ENCODE measurements at regions not wholly inside any gene's neighbourhood (a gene's known extent, or its start where the extent isn't known, plus 50 kb on each side); places are given as distances from the start of the nearest gene placed in this dataset.
"Not testable (repeated sequence)": the region's sequence is repeated elsewhere in the genome, so short reads cannot be mapped to it uniquely, and the experiment has no call there.

DNA sequence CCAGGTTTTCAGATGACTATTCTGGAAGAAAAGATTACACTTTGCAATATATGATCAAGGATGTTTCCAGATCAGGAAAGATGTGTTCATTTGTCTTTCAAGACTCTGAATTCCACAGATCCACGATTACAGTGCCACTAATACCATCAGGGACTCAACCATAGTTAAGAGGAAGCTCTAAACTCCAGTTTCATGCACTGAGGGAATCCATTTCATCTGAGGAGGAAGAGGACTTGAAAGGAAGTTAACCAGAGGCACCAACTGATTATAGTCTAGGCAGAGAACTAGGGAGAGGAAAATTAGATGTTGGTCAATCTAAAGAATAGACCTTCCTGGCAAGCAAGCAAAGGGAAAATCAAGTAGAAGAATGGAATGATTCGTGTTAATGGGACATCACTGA is 218.3 kb upstream of the PRDM1 start:
- intact Hi-C loops (cut with DNase I, micrococcal nuclease), result no loop called here
- Histone ChIP-seq H3K9me3 (no peaks in the 10 kb centered on the region), H3K4me3 (no peak overlapping the region), H3K4me1 (ENCODE audit: low read depth) (no peaks in the 10 kb centered on the region), H3K36me3 (ENCODE audit: low read depth) (no peaks in the 10 kb centered on the region)
- ATAC-seq (no peak), DNase-seq (no peak)
- TF ChIP-seq, protein P1, sequence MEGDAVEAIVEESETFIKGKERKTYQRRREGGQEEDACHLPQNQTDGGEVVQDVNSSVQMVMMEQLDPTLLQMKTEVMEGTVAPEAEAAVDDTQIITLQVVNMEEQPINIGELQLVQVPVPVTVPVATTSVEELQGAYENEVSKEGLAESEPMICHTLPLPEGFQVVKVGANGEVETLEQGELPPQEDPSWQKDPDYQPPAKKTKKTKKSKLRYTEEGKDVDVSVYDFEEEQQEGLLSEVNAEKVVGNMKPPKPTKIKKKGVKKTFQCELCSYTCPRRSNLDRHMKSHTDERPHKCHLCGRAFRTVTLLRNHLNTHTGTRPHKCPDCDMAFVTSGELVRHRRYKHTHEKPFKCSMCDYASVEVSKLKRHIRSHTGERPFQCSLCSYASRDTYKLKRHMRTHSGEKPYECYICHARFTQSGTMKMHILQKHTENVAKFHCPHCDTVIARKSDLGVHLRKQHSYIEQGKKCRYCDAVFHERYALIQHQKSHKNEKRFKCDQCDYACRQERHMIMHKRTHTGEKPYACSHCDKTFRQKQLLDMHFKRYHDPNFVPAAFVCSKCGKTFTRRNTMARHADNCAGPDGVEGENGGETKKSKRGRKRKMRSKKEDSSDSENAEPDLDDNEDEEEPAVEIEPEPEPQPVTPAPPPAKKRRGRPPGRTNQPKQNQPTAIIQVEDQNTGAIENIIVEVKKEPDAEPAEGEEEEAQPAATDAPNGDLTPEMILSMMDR (IDR thresholded peaks at IDR 0.05), result no peak

- ATAC-seq, result no peak
- intact Hi-C loops (cut with DNase I, micrococcal nuclease), result no loop called here
Measured at GRCh38 chr6:105867277-105867676, 218.9 kb upstream of the PRDM1 start.

DNA sequence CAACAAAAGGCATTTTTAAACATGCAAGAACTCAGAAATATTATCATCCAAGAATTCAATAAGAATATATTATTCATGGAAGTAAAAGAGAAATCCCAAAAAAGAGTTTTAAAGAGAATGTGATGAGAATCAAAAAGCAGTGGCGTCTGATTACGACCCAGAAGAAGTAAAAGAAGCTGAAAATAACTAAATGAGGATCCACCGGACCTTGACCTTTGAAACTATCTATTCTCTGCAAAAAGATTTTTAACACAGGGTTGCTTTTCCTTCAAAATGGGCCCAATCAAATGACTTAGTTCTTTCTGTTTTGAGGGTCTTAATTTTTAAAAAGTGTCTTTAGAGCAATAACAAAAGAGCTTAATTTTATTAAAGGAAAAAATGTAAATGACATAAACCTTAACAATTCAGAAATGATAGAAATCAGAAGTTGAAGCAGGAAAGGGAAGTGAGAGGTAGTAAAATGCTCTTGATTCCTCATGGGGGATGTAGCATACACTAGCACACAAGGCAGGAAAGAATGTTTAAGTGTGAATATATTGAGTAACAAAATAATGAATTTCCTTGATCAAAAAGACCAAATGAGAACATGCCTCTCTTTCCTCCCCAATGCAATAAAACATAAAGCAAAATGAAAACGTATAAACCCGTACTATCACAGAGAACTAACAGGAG is 223.1 kb upstream of the PRDM1 start:
- no peak for DNase-seq
- Histone ChIP-seq H3K36me3 (ENCODE audit: low read depth) (no peaks in the 10 kb centered on the region), H3K9me3 (no peaks in the 10 kb centered on the region)

More at GRCh38 chr6:105867277-105867676, 218.9 kb upstream of the PRDM1 start:
- no peak for DNase-seq
- Histone ChIP-seq H3K9me3 (no peaks in the 10 kb centered on the region), H3K4me1 (ENCODE audit: low read depth) (no peaks in the 10 kb centered on the region), H3K4me3 (no peak overlapping the region), H3K36me3 (ENCODE audit: low read depth) (no peaks in the 10 kb centered on the region)
- TF ChIP-seq, protein P1 (IDR thresholded peaks at IDR 0.05), result no peak

DNA sequence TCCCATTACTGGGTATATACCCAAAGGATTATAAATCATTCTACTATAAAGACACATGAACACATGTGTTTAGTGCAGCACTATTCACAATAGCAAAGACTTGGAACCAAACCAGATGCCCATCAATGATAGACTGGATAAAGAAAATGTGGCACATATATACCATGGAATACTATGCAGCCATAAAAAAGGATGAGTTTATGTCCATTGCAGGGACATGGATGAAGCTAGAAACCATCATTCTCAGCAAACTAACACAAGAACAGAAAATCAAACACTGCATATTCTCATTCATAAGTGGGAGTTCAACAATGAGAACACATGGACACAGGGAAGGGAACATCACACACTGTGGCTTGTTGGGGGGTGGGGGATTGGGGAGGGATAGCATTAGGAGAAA is 225.2 kb upstream of the PRDM1 start:
- intact Hi-C loops (cut with DNase I, micrococcal nuclease); H3K36me3 ChIP-seq (ENCODE audit: low read depth); H3K9me3 ChIP-seq; ATAC-seq; H3K4me3 ChIP-seq; H3K4me1 ChIP-seq (ENCODE audit: low read depth); DNase-seq: not testable (repeated sequence)

More for the DNA sequence above, 223.1 kb upstream of the PRDM1 start:
- TF ChIP-seq, protein P1 (IDR thresholded peaks at IDR 0.05), result no peak
- Histone ChIP-seq H3K4me3 (no peak overlapping the region), H3K4me1 (ENCODE audit: low read depth) (no peaks in the 10 kb centered on the region)
- no peak for ATAC-seq
- intact Hi-C loops (cut with DNase I, micrococcal nuclease), result no loop called here

- Histone ChIP-seq H3K4me3 (no peak overlapping the region), H3K36me3 (ENCODE audit: low read depth) (no peaks in the 10 kb centered on the region), H3K9me3 (no peaks in the 10 kb centered on the region), H3K4me1 (ENCODE audit: low read depth) (no peaks in the 10 kb centered on the region)
- DNase-seq, result no peak
- no peak for ATAC-seq
- TF ChIP-seq, protein P1 (IDR thresholded peaks at IDR 0.05), result no peak
- intact Hi-C loops (cut with DNase I, micrococcal nuclease), result no loop called here
Measured at GRCh38 chr6:105859457-105859856, 226.7 kb upstream of the PRDM1 start.

GRCh38 chr6:105858639-105859038 is 227.5 kb upstream of the PRDM1 start:
- H3K4me3 ChIP-seq; ATAC-seq; H3K36me3 ChIP-seq (ENCODE audit: low read depth); intact Hi-C loops (cut with DNase I, micrococcal nuclease); DNase-seq; H3K4me1 ChIP-seq (ENCODE audit: low read depth); H3K9me3 ChIP-seq: not testable (repeated sequence)

GRCh38 chr6:105855433-105855832 is 230.7 kb upstream of the PRDM1 start:
- H3K4me1 ChIP-seq (ENCODE audit: low read depth), result no peaks in the 10 kb centered on the region
- DNase-seq (no peak), ATAC-seq (no peak)
- no peaks in the 10 kb centered on the region for H3K9me3 ChIP-seq
- TF ChIP-seq, protein P1 (IDR thresholded peaks at IDR 0.05), result no peak
- no peaks in the 10 kb centered on the region for H3K36me3 ChIP-seq (ENCODE audit: low read depth)
- H3K4me3 ChIP-seq, result no peak overlapping the region
- intact Hi-C loops (cut with DNase I, micrococcal nuclease), result no loop called here

DNA sequence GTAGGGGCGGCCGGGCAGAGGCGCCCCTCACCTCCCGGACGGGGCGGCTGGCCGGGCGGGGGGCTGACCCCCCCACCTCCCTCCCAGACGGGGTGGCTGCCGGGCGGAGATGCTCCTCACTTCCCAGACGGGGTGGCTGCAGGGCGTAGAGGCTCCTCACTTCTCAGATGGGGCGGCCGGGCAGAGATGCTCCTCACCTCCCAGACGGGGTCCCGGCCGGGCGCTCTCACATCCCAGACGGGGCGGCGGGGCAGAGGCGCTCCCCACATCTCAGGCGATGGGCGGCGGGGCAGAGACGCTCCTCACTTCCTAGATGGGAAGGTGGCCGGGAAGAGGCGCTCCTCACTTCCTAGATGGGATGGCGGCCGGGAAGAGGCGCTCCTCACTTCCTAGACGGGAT is 232.2 kb upstream of the PRDM1 start:
- intact Hi-C loops (cut with DNase I, micrococcal nuclease); ATAC-seq: not testable (repeated sequence)

More for the DNA sequence above, 232.2 kb upstream of the PRDM1 start:
- H3K9me3 ChIP-seq; DNase-seq; H3K36me3 ChIP-seq (ENCODE audit: low read depth); H3K4me3 ChIP-seq; H3K4me1 ChIP-seq (ENCODE audit: low read depth): not testable (repeated sequence)

Data from mucosa of descending colon (tissue), 3 donors.